ENCODE measurements at regions not wholly inside any gene's neighbourhood (a gene's known extent, or its start where the extent isn't known, plus 50 kb on each side); places are given as distances from the start of the nearest gene placed in this dataset.
A peak's percentile ranks its signal among the peaks of the same experiment; 100 is the strongest.

DNA sequence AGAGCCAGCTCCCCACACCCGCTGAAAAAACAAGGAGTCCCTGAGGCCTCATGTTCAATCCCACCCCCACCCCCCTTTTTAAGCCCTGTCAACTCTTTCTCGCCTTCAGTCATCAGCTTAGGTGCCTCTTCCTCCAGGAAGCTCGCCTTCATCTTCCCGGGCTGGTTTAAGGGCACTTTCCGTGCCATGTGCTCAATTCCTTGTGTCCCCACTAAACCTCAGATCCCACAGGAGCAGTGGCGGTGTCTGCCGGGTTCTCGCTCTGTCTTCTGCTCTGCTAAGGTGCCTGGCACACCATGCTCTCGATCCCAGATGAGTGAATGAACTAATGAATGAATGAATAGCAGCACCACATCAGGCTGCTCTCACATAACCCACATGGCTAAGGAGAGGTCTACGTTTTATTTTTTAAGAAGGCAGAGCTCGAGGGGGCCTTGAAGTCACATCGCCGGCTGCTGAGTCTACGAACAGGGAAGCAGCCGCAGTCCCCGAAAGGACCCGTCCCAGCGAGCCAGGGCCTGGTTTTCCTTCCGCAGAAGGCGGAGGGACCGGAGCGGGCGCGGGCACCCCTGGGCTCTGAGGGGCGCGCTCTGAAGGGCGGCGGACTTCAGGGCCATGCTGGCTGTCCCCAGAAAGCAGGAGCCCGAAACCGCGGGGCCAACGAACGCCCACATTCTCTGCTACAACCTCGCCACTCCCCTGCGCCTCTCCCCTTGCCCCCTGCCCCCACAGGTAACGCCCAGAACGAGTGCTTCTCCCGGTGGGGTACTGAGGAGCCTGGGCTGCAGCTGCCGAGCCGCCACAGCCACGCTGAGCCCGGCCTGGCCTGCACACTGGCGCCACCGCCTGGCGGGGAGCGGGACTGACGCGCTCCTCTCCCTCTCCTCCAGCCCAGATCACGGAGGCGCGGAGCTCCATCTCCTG lies 73.4 kb upstream of the KCNMA1 start:
- no peak for DNase-seq (ENCODE audit: low spot score)

DNA sequence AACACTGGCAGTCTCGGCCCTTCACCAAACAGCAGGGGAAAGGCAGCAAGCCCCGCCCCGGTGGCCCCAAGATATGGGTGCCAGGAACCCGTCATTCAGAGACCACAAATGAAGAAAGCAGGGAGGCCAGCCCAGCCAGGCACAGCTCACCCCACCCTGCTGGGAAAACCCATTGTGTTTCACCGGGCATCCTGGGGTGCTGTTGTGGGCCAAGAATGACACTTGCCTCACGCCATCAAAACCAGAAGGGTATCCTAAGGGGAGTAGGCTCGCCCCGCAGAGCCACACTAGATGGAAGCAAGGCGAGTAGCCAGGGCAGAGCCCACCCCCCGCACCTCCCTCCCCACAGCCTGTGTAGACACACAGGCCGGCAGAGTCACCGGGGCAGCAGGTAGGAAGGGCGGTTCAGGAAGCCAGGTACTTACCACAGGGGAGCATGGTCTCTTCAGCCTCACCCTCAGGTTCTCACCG lies 72.5 kb upstream of the KCNMA1 start:
- no peak for DNase-seq (ENCODE audit: low spot score)

DNA sequence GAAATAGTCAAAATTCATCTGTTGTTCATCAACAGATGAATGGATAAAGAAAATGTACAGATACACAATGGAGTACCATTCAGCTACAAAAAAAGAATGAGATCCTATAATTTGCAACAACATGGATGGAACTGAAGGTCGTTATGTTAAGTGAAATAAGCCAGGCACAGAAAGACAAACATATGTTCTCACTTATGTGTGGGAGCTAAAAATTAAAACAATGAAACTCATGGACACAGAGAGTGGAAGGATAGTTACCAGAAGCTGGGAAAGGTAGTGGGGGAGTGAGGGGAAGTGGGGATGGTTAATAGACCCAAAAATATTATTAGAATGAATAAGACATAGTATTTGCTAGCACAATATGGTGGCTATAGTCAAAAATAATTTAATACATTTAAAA lies 70.0 kb upstream of the KCNMA1 start:
- no peak for DNase-seq (ENCODE audit: low spot score)

DNA sequence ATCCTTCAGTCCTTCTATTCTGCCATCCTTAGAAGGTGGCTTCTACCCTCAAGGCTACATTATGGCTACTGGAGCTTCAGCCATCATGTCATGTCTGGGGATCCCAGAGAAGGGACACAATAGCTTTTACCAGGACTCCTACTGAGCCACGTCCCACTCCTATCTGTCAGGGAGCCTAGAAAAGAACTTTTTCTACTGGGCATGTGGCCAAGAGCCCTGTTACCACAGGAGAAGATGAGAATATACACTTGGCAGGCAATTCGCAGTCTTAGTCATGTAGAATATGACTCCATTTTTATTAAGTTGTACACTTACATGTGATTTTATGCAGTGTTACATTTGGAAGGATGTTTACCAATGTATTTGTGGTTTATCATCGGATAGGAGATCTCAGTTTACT lies 64.6 kb upstream of the KCNMA1 start:
- peak; percentile 9 for DNase-seq (ENCODE audit: low spot score)

DNA sequence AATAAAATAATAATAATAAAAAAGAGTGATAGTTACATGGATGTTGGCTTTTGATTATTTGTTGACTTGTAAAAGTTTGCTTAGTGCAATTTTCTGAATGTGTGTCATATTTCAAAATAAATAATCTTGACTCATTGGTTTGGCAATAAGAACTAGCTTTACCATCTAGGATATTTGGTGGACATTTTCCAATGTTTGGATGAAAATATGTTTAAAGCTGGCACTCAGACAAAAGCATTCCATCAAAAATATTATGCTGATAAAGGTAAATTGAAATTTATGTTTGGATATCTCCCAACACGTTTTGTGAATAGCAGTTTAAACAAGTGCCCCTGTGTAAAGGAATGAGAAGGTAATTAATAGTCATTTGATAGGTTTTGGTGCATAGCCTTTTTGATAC lies 62.5 kb upstream of the KCNMA1 start:
- no peak for DNase-seq (ENCODE audit: low spot score)

DNA sequence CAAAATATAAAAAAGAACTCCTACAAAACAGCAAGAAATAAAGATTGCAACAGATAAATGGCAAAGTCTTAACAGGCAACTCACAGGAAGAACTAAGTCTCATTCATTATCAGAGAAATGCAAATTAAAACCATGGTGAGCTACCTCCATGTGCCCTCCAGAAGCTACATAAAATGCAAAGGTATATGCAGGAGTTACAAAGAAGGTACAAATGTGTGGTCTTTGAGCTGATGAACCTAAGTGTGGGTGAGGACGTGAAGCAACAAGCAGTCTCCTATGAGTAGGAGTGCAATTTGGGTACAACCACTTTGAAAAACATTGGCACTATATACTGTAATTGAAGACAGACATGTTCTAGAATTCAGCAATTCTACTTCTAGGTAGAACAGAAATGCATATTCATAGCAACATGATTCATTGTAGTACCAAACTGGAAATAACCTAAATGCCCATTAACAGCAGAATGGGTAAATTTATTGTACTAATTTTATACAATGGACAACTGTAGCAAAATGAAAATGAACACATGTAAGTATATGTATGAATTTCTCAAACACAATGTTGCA lies 61.6 kb upstream of the KCNMA1 start:
- no peak for DNase-seq (ENCODE audit: low spot score)

DNA sequence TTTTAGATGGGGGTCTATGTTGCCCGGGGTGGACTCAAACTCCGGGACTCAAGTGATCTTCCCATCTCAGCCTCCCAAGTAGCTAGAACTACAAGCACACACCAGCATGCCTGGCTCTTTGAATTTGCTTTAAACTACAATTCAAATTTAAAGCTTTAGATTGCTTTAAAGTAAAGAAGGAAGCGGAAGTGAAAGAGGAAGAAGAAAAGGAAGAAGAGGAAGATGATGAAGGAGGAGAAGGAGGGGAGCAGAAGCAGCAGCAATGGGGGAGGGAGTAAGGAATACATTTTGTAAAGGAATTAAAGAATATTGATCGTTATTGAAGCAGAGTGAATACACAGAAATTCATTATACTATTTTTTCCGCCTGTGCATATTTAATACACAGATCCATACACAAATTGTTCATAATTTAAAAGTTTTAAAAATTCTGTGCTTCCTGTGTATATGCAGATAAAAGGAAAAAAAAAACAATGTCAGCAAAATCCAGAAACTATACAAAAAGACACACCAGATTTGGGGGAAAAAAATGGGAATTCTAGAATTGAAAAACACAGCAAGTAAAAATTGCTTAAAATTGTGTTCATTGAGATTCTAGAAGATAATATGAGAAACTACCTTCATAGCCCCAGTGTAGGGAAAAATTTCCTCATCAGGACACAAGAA lies 60.8 kb upstream of the KCNMA1 start:
- DNase-seq (ENCODE audit: low spot score): no peak

DNA sequence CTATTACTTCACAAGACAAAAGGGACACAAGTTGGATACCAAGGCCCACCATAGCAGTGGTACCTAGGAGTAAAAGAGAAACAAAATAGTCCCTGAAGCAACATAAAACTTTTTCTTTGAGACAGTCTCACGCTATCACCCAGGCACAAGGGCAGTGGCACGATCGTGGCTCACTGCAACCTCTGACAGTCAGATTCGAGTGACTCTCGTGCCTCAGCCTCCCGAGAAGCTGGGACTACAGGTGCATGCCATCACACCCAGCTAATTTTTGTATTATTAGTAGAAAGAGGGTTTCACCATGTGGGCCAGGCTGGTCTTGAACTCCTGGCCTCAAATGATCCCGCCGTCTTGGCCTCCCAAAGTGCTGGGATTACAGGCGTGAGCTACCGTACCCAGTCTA lies 59.0 kb upstream of the KCNMA1 start:
- DNase-seq (ENCODE audit: low spot score): no peak

DNA sequence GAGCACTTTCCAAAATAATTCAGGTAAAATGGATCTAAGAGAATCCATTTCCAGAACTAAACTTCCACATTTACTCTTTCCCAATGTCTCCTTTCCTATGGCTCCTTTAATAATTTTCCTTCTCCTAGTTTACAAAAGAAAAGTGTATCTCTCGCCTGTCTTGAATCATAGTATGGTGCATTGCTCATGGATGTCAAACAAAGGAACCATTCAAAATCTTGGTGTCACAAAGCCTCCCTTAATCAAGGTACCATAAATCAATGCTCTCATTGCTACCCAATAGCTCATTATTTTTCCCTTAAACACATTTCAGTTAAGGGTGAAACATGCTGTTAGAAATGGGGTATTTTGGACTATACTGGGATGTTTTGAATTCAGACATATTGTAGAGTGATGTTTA lies 57.6 kb upstream of the KCNMA1 start:
- DNase-seq (ENCODE audit: low spot score): no peak

DNA sequence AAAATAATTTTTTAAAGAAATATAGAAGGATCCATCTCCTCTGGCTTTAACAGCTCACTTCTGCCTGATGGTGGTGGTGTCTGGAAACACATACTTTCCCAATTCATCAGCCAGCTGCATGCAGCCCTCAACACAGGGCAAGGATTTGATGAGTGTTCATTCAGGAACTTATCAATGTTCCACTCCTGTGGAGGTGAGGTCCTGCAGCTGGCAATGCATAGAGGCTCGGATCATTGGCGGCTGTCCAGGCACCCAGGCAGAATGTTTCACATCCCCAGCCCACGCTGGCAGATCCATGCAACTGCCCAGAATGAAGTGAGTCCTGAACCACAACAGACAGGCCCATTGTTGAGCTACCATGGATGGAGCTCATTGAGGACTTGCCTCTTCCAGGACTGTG lies 55.2 kb upstream of the KCNMA1 start:
- no peak for DNase-seq (ENCODE audit: low spot score)

DNA sequence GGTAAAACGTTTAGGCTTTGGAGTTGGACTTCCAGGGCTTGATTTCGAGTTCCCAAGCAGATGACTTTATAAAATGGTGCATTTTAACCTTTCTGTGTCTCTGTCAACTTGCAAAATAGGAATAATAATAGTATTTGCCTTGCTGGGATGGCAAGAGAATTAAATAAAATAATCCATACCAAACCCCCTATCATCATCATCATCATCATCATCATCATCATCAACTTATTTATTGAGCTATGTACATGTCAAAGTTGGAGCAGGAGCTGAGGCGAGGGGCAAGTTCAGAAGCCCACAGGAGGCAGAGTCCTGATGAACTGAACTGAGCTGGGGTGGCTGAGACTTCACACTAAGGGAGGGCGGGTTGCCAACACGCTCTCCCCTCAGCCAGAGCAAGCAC lies 51.7 kb upstream of the KCNMA1 start:
- no peak for DNase-seq (ENCODE audit: low spot score)

DNA sequence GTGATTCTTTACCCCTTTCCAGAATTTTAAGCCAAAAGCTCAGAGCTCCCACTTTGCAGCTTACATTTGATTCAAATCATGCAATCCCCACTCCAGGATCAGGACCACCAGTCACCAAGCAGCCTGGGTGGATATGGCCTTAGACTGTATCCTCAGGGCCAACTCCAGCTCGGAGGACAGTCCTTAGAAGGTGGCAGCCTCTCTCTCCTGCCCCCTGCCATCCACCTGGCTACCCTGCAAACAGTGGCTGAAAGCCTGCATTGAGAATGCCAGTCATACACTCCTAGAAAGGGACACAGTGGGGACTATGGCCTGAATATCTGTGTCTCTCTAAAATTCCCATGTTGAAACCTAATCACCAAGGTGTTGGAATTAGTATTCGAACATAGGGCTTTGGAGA lies 50.0 kb upstream of the KCNMA1 start:
- DNase-seq (ENCODE audit: low spot score): no peak
